ENCODE measurements at regions not wholly inside any gene's neighbourhood (a gene's known extent, or its start where the extent isn't known, plus 50 kb on each side); places are given as distances from the start of the nearest gene placed in this dataset.

- TF ChIP-seq, protein P1, sequence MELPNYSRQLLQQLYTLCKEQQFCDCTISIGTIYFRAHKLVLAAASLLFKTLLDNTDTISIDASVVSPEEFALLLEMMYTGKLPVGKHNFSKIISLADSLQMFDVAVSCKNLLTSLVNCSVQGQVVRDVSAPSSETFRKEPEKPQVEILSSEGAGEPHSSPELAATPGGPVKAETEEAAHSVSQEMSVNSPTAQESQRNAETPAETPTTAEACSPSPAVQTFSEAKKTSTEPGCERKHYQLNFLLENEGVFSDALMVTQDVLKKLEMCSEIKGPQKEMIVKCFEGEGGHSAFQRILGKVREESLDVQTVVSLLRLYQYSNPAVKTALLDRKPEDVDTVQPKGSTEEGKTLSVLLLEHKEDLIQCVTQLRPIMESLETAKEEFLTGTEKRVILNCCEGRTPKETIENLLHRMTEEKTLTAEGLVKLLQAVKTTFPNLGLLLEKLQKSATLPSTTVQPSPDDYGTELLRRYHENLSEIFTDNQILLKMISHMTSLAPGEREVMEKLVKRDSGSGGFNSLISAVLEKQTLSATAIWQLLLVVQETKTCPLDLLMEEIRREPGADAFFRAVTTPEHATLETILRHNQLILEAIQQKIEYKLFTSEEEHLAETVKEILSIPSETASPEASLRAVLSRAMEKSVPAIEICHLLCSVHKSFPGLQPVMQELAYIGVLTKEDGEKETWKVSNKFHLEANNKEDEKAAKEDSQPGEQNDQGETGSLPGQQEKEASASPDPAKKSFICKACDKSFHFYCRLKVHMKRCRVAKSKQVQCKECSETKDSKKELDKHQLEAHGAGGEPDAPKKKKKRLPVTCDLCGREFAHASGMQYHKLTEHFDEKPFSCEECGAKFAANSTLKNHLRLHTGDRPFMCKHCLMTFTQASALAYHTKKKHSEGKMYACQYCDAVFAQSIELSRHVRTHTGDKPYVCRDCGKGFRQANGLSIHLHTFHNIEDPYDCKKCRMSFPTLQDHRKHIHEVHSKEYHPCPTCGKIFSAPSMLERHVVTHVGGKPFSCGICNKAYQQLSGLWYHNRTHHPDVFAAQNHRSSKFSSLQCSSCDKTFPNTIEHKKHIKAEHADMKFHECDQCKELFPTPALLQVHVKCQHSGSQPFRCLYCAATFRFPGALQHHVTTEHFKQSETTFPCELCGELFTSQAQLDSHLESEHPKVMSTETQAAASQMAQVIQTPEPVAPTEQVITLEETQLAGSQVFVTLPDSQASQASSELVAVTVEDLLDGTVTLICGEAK (IDR thresholded peaks at IDR 0.05) = no peak
- TF ChIP-seq, protein P1 (CRISPR knock-in tag; IDR thresholded peaks at IDR 0.05) = no peak
- TF ChIP-seq POLR2G (IDR thresholded peaks at IDR 0.05; ENCODE audit: low read depth, low read length) = no peak
- TF ChIP-seq ZNF3 (CRISPR knock-in tag; IDR thresholded peaks at IDR 0.05) = no peak
- TF ChIP-seq ZNF383 (CRISPR knock-in tag; IDR thresholded peaks at IDR 0.05; ENCODE audit: borderline replicate concordance) = no peak
- no peak for TF ChIP-seq MAF1 (CRISPR knock-in tag; IDR thresholded peaks at IDR 0.05; ENCODE audit: borderline replicate concordance)
Observed at GRCh38 chr2:104595576-104595975, 258.3 kb upstream of the POU3F3 start (continued).

Measured in HepG2 (cell line).